Retinal pigment epithelial cell (primary cell): ENCODE measurements at regions not wholly inside any gene's neighbourhood (a gene's known extent, or its start where the extent isn't known, plus 50 kb on each side); places are given as distances from the start of the nearest gene placed in this dataset.
A peak's percentile ranks its signal among the peaks of the same experiment; 100 is the strongest.

Source experiments
- DNase-seq: peaks from one replicate; pipeline ENCODE4 v3.0.0-alpha.2; 2010; ENCODE audit warnings: low read depth
- H3K4me3 ChIP-seq: 2 replicates; pipeline ENCODE4 v1.5.1; 2011; ENCODE audit warnings: mild to moderate bottlenecking, low read length, control low read depth, moderate library complexity
- CTCF ChIP-seq: conservative IDR thresholded peaks from 2 replicates; pipeline ENCODE4 v1.5.1; 2011; ENCODE audit warnings: low read depth, low read length, control low read depth, inconsistent platforms

- no peak for DNase-seq
- no peak for TF ChIP-seq CTCF
- H3K4me3 ChIP-seq = no peak overlapping the region
Observed at GRCh38 chr2:176445956-176446355, 176.7 kb downstream of the MTX2 start.

DNA sequence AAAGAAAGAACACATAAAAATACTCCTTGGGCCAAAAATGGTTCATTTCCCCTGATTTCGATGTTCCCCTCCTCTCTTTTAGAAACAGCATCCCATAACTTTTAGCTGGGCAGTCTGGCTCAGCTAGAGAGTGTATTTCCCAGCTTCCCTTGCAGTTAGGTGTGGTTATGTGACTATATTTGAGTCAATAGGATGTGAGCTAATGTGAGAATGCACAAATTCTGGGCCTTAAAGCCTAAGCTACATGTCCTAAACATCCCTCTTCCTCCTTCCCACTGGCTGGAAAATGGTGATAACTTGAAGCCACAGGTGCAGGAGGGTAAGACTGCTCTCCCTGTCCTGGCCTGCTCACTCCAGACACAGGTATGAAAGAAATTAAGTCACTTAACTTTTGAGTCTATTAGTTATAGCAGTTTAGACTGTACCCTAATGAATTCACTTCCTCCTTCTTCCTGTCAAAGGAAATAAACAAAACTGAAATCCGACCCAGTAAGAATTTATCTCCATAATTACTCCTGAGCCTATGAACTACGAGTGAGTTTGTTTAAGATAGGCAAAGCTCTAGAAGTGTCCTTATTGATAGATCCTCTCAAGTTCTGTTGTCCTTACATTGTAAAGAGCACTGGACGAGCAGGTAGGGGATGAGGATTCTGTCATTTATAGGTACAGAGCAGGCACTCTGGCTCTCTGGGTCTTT lies 177.6 kb downstream of the MTX2 start:
- TF ChIP-seq CTCF = no peak
- DNase-seq = no peak
- H3K4me3 ChIP-seq = no peak overlapping the region

GRCh38 chr2:176447616-176448015 lies 178.4 kb downstream of the MTX2 start:
- no peak for DNase-seq
- no peak for TF ChIP-seq CTCF

GRCh38 chr2:176449852-176450251 lies 180.6 kb downstream of the MTX2 start:
- H3K4me3 ChIP-seq = no peak overlapping the region
- DNase-seq = no peak
- no peak for TF ChIP-seq CTCF

More at GRCh38 chr2:176447616-176448015, 178.4 kb downstream of the MTX2 start:
- H3K4me3 ChIP-seq = no peak overlapping the region

DNA sequence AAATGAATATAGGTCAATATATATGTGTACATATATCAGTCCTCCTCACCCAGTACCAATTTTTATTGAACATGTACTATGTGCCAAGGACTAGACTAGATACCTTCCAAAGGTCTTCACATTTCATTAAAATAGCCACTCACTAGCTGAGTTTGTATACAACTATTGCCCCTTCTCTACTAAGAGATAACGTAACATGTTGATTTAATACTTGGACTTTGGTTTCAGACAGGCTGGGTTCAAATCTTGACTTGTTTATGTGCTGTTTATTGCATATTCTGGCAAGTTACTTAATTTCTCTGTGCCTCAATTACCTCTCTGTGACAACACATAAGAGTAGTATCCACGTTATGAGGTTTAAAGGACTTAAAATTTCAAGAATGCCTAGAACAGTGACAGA lies 184.5 kb downstream of the MTX2 start:
- H3K4me3 ChIP-seq = no peak overlapping the region
- no peak for TF ChIP-seq CTCF
- DNase-seq = no peak

GRCh38 chr2:176454893-176455815 lies 185.9 kb downstream of the MTX2 start:
- peak; percentile 8 for DNase-seq
- peak; percentile 85 for TF ChIP-seq CTCF
- no peak overlapping the region for H3K4me3 ChIP-seq

DNA sequence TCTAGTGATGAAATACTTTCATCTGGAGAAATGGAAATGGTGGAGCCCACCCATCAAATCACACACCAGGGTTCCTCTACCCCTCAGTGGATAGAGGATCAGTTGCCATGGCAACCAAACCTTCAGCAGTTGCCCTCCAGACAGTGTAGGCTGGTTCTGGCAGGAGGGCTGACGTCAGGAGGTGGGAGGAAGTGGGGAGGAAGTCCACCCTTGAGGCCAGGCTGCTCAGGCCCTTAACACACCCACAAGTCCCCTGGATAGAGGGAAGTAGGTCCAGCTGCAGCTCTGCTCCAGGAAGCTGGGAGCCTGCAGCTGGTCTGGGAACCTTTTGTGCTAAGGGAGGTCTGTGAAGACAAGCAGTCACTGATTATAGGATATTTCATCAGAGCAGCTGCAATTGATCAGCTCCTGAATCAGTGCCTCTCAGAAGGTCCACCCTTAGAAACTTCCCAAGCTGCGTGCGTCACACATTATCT lies 186.6 kb downstream of the MTX2 start:
- TF ChIP-seq CTCF = no peak
- DNase-seq = no peak
- no peak overlapping the region for H3K4me3 ChIP-seq
